ENCODE measurements at regions not wholly inside any gene's neighbourhood (a gene's known extent, or its start where the extent isn't known, plus 50 kb on each side); places are given as distances from the start of the nearest gene placed in this dataset.

DNA sequence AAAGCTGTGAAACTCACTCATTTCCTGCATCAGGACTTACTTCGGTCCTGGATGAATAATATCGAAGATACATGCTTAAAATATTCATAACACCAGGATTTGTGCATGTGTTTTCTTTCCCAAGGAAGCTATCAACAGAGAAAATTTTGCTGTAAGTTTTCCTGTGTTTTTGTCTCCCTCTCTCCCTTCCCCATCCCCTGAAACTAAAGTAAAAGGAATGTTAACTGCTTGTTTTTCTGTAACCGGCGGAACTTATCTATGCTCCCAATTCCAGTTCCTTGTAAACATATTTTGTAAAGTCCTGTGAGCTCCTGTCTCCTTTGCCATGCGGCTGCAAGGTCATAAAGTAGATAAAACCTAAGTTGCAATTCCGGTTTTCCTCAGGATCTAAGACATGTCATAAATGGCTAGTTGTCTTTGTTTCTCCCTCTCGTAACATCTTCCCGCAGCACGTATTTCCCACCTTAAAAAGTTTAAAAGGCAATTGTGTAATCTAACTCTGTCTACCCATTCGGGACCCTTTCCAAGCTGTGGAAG is 79.0 kb upstream of the POM121L12 start:
- TF ChIP-seq, protein P1, sequence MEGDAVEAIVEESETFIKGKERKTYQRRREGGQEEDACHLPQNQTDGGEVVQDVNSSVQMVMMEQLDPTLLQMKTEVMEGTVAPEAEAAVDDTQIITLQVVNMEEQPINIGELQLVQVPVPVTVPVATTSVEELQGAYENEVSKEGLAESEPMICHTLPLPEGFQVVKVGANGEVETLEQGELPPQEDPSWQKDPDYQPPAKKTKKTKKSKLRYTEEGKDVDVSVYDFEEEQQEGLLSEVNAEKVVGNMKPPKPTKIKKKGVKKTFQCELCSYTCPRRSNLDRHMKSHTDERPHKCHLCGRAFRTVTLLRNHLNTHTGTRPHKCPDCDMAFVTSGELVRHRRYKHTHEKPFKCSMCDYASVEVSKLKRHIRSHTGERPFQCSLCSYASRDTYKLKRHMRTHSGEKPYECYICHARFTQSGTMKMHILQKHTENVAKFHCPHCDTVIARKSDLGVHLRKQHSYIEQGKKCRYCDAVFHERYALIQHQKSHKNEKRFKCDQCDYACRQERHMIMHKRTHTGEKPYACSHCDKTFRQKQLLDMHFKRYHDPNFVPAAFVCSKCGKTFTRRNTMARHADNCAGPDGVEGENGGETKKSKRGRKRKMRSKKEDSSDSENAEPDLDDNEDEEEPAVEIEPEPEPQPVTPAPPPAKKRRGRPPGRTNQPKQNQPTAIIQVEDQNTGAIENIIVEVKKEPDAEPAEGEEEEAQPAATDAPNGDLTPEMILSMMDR (IDR thresholded peaks at IDR 0.05; ENCODE audit: low read depth, low read length, poor library complexity, severe bottlenecking), result no peak
- TF ChIP-seq EZH2phosphoT487 (IDR thresholded peaks at IDR 0.05; ENCODE audit: borderline replicate concordance, low read length), result no peak

All from DOHH2 (cell line).